NCI-H774 (cell line): ENCODE measurements at regions not wholly inside any gene's neighbourhood (a gene's known extent, or its start where the extent isn't known, plus 50 kb on each side); places are given as distances from the start of the nearest gene placed in this dataset.
"Not testable (repeated sequence)": the region's sequence is repeated elsewhere in the genome, so short reads cannot be mapped to it uniquely, and the experiment has no call there.

ENCODE experiments used
- DNase-seq: peaks from one replicate; lab custom pipeline; 2025; lab: John Stamatoyannopoulos, UW

GRCh38 chr20:53818457-53819177, 225.0 kb upstream of the ZNF217 start:
- no peak for DNase-seq

DNA sequence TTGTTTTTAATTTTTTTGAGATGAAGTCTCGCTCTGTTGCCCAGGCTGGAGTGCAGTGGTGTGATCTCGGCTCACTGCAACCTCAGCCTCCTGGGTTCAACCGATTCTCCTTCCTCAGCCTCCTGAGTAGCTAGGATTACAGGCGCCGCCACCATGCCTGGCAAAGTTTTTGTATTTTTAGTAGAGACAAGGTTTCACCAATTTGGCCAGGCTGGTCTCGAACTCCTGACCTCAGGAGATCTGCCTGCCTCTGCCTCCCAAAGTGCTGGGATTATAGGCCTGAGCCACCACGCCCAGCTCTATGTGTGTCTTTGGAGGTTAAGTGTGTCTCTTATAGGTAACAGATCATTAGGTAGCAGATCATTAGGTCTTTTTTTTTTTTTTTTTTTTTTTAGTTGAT, 223.9 kb upstream of the ZNF217 start:
- DNase-seq, result not testable (repeated sequence)

DNA sequence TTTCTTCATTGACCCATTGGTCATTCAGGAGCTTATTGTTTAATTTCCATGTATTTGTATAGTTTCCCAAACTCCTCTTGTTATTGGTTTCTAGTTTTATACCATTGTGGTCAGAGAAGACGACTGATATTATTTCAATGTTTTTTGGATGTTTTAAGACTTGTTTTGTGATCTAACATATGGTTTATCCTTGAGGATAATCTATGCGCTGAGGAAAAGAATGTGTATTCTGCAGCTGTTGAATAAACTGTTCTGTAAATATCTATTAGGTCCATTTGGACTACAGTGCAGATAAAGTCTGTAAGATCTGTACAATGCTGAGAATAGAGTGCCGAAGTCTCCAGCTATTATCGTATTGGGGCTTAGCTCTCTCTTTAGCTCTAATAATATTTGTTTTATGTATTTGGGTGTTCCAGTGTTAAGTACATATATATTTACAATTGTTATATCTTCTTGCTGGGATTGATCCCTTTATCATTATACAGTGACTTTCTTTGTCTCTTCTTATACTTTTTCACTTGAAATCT, 223.3 kb upstream of the ZNF217 start:
- DNase-seq, result no peak

DNA sequence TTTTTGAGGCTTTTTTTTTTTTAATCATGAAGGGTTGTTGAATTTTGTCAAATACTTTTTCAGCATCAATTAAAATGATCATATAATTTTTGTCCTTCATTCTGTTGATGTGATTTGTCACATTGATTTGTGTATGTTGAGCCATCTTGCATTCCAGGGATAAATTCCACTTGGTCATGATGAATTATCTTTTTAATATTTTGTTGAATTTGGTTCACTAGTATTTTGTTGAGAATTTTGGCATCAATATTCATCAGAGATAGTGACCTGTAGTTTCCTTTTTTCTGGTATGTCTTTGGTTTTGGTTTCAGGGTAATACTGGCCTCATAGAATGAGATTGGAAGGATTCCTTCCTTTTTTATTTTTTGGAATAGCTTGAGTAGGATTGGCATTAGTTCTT, 221.9 kb upstream of the ZNF217 start:
- DNase-seq, result no peak

- no peak for DNase-seq
Measured at GRCh38 chr20:53814060-53814459, 220.4 kb upstream of the ZNF217 start.

DNA sequence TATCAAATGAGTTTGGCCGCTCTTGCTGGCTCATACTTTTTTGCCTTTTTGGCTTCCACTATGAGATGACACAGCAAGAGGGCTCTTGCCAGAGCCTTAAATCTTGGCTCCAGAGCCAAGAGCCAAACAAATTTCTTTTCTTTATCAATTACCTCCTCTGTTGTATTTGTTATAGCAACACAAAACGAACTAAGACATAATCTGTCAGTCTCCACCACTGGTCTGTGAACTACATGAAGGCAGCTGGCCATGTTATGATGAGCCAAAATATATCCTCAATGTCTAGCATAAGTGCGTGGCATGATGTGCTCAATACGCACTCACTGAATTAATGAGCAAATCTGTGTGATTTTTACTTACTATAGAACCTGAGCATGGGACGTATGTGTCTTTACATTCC, 220.0 kb upstream of the ZNF217 start:
- no peak for DNase-seq

GRCh38 chr20:53811577-53811976, 217.9 kb upstream of the ZNF217 start:
- no peak for DNase-seq

DNA sequence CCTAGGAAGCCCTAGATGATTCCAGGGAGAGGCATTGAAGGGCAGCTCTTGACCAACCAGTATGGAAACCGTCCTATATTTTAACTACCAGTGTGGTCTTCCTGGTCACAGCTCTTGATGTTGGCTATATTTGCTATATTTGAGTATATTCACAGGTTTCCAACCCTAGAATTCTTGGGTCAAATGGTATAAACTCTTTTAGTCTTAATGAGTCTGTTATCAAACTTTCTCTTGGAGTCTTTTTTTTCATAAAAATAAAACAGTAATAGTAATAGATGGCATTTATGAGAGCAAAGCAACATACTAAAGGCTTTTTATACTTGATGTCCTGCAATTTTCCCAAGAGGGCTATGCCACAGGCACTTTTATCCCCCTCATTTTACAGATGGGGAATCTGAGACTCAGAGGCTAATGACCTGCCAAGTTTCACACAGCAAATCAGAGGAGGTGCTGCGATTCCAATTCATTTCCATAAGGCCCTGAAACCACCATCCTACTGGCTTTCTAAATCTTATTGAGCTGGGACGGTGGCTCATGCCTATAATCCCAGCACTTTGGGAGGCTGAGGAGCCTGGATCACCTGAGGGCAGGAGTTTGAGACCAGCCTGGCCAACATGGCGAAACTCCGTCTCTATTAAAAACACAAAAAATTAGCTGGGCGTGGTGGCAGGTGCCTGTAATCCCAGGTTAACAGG, 217.2 kb upstream of the ZNF217 start:
- no peak for DNase-seq

- DNase-seq, result no peak
Measured at GRCh38 chr20:53809728-53810365, 216.2 kb upstream of the ZNF217 start.

- DNase-seq, result no peak
Measured at GRCh38 chr20:53809217-53809616, 215.6 kb upstream of the ZNF217 start.

DNA sequence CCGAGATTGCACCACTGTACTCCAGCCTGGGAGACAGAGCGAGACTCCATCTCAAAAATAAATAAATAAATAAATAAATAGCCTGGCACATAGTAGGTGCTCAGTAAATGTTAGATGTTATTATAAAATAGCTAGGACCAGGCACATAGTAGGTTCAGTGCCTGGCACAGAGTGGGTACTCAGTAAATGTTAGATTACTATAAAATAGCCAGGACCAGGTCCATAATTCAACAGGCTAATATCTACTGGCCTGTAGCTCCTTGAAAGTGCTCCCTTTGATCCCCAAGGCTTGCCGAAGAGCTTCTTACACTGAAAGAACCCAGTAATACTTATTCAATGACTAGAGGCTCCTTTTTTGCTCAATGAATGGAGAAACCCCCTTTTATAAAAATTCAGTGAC, 215.1 kb upstream of the ZNF217 start:
- no peak for DNase-seq

DNA sequence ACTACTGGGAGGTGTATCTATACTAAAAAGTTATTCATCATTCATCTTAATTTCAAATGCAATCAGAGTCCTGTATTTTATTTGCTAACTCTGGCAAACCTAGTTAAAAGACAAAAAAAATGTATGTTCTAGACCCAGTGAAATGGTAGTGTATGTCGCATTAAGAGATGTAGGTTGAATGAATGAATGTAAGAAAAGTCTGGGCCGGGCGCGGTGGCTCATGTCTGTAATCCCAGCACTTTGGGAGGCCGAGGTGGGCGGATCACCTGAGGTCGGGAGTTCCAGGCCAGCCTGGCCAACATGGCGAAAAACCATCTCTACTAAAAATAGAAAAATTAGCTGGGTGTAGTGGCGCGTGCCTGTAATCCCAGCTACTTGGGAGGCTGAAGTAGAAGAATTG, 214.7 kb upstream of the ZNF217 start:
- DNase-seq, result not testable (repeated sequence)

DNA sequence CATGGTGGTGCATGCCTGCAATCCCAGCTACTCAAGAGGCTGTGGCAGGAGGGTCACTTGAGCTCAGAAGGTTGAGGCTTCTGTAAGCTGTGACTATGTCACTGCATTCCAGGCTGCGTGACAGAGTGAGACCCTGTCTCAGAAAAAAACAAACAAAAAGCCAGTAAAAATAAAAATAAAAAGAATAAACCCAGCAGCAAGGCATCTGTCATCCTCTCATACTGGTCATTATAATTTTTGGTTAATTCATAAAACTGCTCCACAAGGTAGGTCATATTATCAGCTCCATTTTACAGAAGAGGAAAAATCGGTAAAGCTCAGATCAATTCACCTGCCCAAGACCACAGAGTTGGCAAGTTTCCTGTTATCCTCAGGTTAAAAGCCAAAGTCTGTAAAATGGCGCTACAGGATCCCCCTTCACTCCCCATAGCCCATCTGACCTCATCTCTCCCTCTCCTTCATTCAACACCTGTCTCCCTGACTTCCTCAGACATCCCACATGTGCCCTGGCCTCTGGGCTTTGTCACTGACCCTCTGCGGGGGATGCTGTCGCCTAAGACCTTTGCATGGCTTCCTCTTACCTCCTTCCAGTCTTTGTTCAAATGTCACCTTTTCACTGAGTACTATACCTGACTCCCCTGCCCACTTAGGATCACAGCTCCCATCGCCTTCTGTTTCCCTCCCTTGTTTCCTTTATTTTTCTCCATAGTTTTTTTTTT, 213.2 kb upstream of the ZNF217 start:
- DNase-seq, result no peak

- no peak for DNase-seq
Measured at GRCh38 chr20:53805895-53806384, 212.3 kb upstream of the ZNF217 start.

GRCh38 chr20:53804920-53805894, 211.6 kb upstream of the ZNF217 start:
- DNase-seq, result no peak

GRCh38 chr20:53804308-53804707, 210.7 kb upstream of the ZNF217 start:
- DNase-seq, result not testable (repeated sequence)

DNA sequence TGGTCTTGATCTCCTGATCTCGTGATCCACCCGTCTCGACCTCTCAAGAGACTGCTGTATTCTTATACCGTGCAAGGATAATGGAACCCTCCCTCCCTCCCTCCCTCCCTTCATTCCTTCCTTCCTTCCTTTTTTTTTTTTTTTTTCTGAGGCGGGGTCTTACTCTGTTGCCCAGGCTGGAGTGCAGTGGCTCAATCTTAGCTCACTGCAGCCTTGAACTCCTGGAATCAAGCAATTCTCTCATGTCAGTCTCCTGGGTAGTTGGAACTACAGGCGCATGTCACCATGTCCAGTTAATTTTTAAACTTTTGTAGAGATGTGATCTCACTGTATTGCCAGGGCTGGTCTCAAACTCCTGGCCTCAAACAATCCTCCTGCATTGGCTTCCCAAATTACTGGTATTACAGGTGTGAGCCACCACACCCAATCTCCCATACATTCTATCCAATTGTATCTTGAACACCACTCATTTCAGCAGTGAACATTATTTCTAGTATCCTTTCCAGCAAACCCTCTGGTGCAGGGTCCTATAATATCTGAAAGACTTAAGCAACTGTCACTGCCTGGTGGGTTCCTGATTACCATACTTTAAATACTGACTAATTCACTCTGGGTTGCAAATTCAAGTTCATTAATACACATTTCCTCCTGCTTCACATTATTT, 210.0 kb upstream of the ZNF217 start:
- no peak for DNase-seq

- DNase-seq, result no peak
Measured at GRCh38 chr20:53801609-53802370, 208.2 kb upstream of the ZNF217 start.

GRCh38 chr20:53800883-53801604, 207.4 kb upstream of the ZNF217 start:
- DNase-seq, result no peak
